Activated CD4-positive, alpha-beta memory T cell treated with anti-CD3 and anti-CD28 coated beads for 36 hours (primary cell): ENCODE measurements at regions not wholly inside any gene's neighbourhood (a gene's known extent, or its start where the extent isn't known, plus 50 kb on each side); places are given as distances from the start of the nearest gene placed in this dataset.

Experiments
- CTCF ChIA-PET: fragments of 350-600 bp; sonication (Branson Sonifier 250); formaldehyde crosslinking; loops from one replicate; lab custom pipeline; 2021; ENCODE audit warnings: antibody characterized with exemption, inconsistent platforms; lab: Charles Lee
- POLR2A ChIA-PET: fragments of 350-600 bp; sonication (Branson Sonifier 250); formaldehyde crosslinking; loops from one replicate; lab custom pipeline; 2021; ENCODE audit warnings: antibody characterized with exemption; lab: Charles Lee
- DNase-seq: peaks from one replicate; pipeline ENCODE4 v3.0.0-alpha.2; 2020
- H3K27ac Mint-ChIP-seq: one replicate; pipeline ENCODE4 v1.8.0; 2021; ENCODE audit warnings: mixed read lengths
- H3K27me3 Mint-ChIP-seq: one replicate; pipeline ENCODE4 v1.8.0; 2021; ENCODE audit warnings: mixed read lengths
- H3K36me3 Mint-ChIP-seq: one replicate; pipeline ENCODE4 v1.8.0; 2021; ENCODE audit warnings: mixed read lengths
- H3K4me1 Mint-ChIP-seq: one replicate; pipeline ENCODE4 v1.8.0; 2021; ENCODE audit warnings: low read depth, mixed read lengths
- H3K4me3 Mint-ChIP-seq: one replicate; pipeline ENCODE4 v1.8.0; 2021; ENCODE audit warnings: mild to moderate bottlenecking, mixed read lengths
- H3K9me3 Mint-ChIP-seq: one replicate; pipeline ENCODE4 v1.8.0; 2021; ENCODE audit warnings: mixed read lengths
- intact Hi-C: fragments of 100-400 bp; cut with micrococcal nuclease; formaldehyde crosslinking; loops from one replicate; pipeline ENCODE4 v1.15.1; 2023

GRCh38 chr21:35929901-35930300, 130.4 kb downstream of the SETD4 start:
- peaks cover 7% of the 10 kb centered on the region for H3K27me3 Mint-ChIP-seq
- H3K36me3 Mint-ChIP-seq = no peaks in the 10 kb centered on the region
- CTCF ChIA-PET = interaction anchor here (0.8 kb wide), 1 partner anchor 80 kb away, joined by 3 read pairs; no protein-coding TSS in a partner anchor
- no peak for DNase-seq
- intact Hi-C loops = loop anchor here (10.0 kb wide), 3 partner anchors 95 to 405 kb away; no protein-coding TSS in a partner anchor
- H3K9me3 Mint-ChIP-seq = no peaks in the 10 kb centered on the region
- H3K4me3 Mint-ChIP-seq = no peak overlapping the region
- H3K4me1 Mint-ChIP-seq = no peaks in the 10 kb centered on the region
- no peak overlapping the region for H3K27ac Mint-ChIP-seq
- POLR2A ChIA-PET = no interaction called here

GRCh38 chr21:35927262-35927661, 133.1 kb downstream of the SETD4 start:
- Mint-ChIP-seq H3K9me3 (no peaks in the 10 kb centered on the region), H3K36me3 (no peaks in the 10 kb centered on the region), H3K4me3 (no peak overlapping the region), H3K4me1 (no peaks in the 10 kb centered on the region), H3K27ac (no peak overlapping the region), H3K27me3 (peaks cover 21% of the 10 kb centered on the region)
- no peak for DNase-seq
- POLR2A ChIA-PET = no interaction called here
- CTCF ChIA-PET = no interaction called here
- intact Hi-C loops = no loop called here

GRCh38 chr21:35926003-35926740, 134.2 kb downstream of the SETD4 start:
- Mint-ChIP-seq H3K9me3 (no peaks in the 10 kb centered on the region), H3K27me3 (peaks cover 27% of the 10 kb centered on the region), H3K4me1 (no peaks in the 10 kb centered on the region), H3K36me3 (no peaks in the 10 kb centered on the region), H3K27ac (no peak overlapping the region), H3K4me3 (no peak overlapping the region)
- intact Hi-C loops = no loop called here
- POLR2A ChIA-PET = no interaction called here
- DNase-seq = no peak
- CTCF ChIA-PET = no interaction called here

GRCh38 chr21:35925497-35925896, 134.8 kb downstream of the SETD4 start:
- intact Hi-C loops = no loop called here
- peaks cover 30% of the 10 kb centered on the region for H3K27me3 Mint-ChIP-seq
- ChIA-PET POLR2A (interaction anchor here (0.9 kb wide), 1 partner anchor 134 kb away, joined by 3 read pairs; the partner anchor contains the start of gene SETD4), CTCF (no interaction called here)
- no peak overlapping the region for H3K4me3 Mint-ChIP-seq
- H3K9me3 Mint-ChIP-seq = no peaks in the 10 kb centered on the region
- H3K27ac Mint-ChIP-seq = no peak overlapping the region
- DNase-seq = no peak
- H3K36me3 Mint-ChIP-seq = no peaks in the 10 kb centered on the region
- no peaks in the 10 kb centered on the region for H3K4me1 Mint-ChIP-seq

- H3K9me3 Mint-ChIP-seq = no peaks in the 10 kb centered on the region
- peaks cover 33% of the 10 kb centered on the region for H3K27me3 Mint-ChIP-seq
- H3K4me1 Mint-ChIP-seq = no peaks in the 10 kb centered on the region
- ChIA-PET POLR2A (interaction anchor here (0.9 kb wide), 1 partner anchor 135 kb away, joined by 3 read pairs; the partner anchor contains the start of gene SETD4), CTCF (no interaction called here)
- DNase-seq = peak; percentile 48
- intact Hi-C loops = no loop called here
- H3K4me3 Mint-ChIP-seq = no peak overlapping the region
- no peak overlapping the region for H3K27ac Mint-ChIP-seq
- H3K36me3 Mint-ChIP-seq = no peaks in the 10 kb centered on the region
These were observed 135.5 kb downstream of the SETD4 start for GRCh38 chr21:35924714-35925301.

GRCh38 chr21:35923971-35924370, 136.4 kb downstream of the SETD4 start:
- H3K4me3 Mint-ChIP-seq = no peak overlapping the region
- ChIA-PET POLR2A (no interaction called here), CTCF (no interaction called here)
- no peak for DNase-seq
- intact Hi-C loops = no loop called here
- peaks cover 1% of the 10 kb centered on the region for H3K36me3 Mint-ChIP-seq
- H3K9me3 Mint-ChIP-seq = peaks cover 8% of the 10 kb centered on the region
- H3K27ac Mint-ChIP-seq = no peak overlapping the region
- H3K27me3 Mint-ChIP-seq = peaks cover 37% of the 10 kb centered on the region
- H3K4me1 Mint-ChIP-seq = no peaks in the 10 kb centered on the region

GRCh38 chr21:35922618-35923017, 137.7 kb downstream of the SETD4 start:
- CTCF ChIA-PET = no interaction called here
- intact Hi-C loops = no loop called here
- no peak for DNase-seq
- no peaks in the 10 kb centered on the region for H3K4me1 Mint-ChIP-seq
- peaks cover 11% of the 10 kb centered on the region for H3K9me3 Mint-ChIP-seq
- POLR2A ChIA-PET = no interaction called here
- no peak overlapping the region for H3K27ac Mint-ChIP-seq
- H3K27me3 Mint-ChIP-seq = peaks cover 38% of the 10 kb centered on the region
- H3K4me3 Mint-ChIP-seq = no peak overlapping the region
- H3K36me3 Mint-ChIP-seq = peaks cover 1% of the 10 kb centered on the region

GRCh38 chr21:35921471-35921870, 138.9 kb downstream of the SETD4 start:
- ChIA-PET POLR2A (no interaction called here), CTCF (no interaction called here)
- Mint-ChIP-seq H3K27me3 (peaks cover 38% of the 10 kb centered on the region), H3K4me1 (no peaks in the 10 kb centered on the region), H3K9me3 (peaks cover 11% of the 10 kb centered on the region), H3K4me3 (no peak overlapping the region), H3K27ac (no peak overlapping the region), H3K36me3 (peaks cover 1% of the 10 kb centered on the region)
- intact Hi-C loops = no loop called here
- DNase-seq = no peak

- POLR2A ChIA-PET = no interaction called here
- peaks cover 1% of the 10 kb centered on the region for H3K36me3 Mint-ChIP-seq
- no peak for DNase-seq
- H3K9me3 Mint-ChIP-seq = peaks cover 12% of the 10 kb centered on the region
- no peaks in the 10 kb centered on the region for H3K4me1 Mint-ChIP-seq
- intact Hi-C loops = no loop called here
- H3K27ac Mint-ChIP-seq = no peak overlapping the region
- no peak overlapping the region for H3K4me3 Mint-ChIP-seq
- peaks cover 34% of the 10 kb centered on the region for H3K27me3 Mint-ChIP-seq
- CTCF ChIA-PET = no interaction called here
These were observed 139.9 kb downstream of the SETD4 start for GRCh38 chr21:35920436-35920835.

GRCh38 chr21:35915030-35915429, 145.3 kb downstream of the SETD4 start:
- no peak overlapping the region for H3K4me3 Mint-ChIP-seq
- POLR2A ChIA-PET = no interaction called here
- H3K9me3 Mint-ChIP-seq = peaks cover 15% of the 10 kb centered on the region
- intact Hi-C loops = no loop called here
- peaks cover 1% of the 10 kb centered on the region for H3K36me3 Mint-ChIP-seq
- DNase-seq = no peak
- peaks cover 18% of the 10 kb centered on the region for H3K27me3 Mint-ChIP-seq
- H3K27ac Mint-ChIP-seq = no peak overlapping the region
- no peaks in the 10 kb centered on the region for H3K4me1 Mint-ChIP-seq
- CTCF ChIA-PET = no interaction called here

GRCh38 chr21:35911412-35912191, 148.7 kb downstream of the SETD4 start:
- H3K36me3 Mint-ChIP-seq = no peaks in the 10 kb centered on the region
- intact Hi-C loops = no loop called here
- peaks cover 4% of the 10 kb centered on the region for H3K9me3 Mint-ChIP-seq
- no peak for DNase-seq
- H3K4me1 Mint-ChIP-seq = no peaks in the 10 kb centered on the region
- no peak overlapping the region for H3K4me3 Mint-ChIP-seq
- ChIA-PET POLR2A (no interaction called here), CTCF (no interaction called here)
- peaks cover 13% of the 10 kb centered on the region for H3K27me3 Mint-ChIP-seq
- H3K27ac Mint-ChIP-seq = no peak overlapping the region

GRCh38 chr21:35909456-35910223, 150.7 kb downstream of the SETD4 start:
- POLR2A ChIA-PET = no interaction called here
- intact Hi-C loops = no loop called here
- Mint-ChIP-seq H3K36me3 (no peaks in the 10 kb centered on the region), H3K4me3 (no peak overlapping the region), H3K4me1 (no peaks in the 10 kb centered on the region), H3K27me3 (peaks cover 7% of the 10 kb centered on the region), H3K27ac (no peak overlapping the region), H3K9me3 (no peaks in the 10 kb centered on the region)
- DNase-seq = no peak
- CTCF ChIA-PET = no interaction called here
